Lower leg skin (tissue), 3 donors: ENCODE measurements at regions not wholly inside any gene's neighbourhood (a gene's known extent, or its start where the extent isn't known, plus 50 kb on each side); places are given as distances from the start of the nearest gene placed in this dataset.

ENCODE experiments used
- POLR2A ChIP-seq, 2 donors: fragments of 450-650 bp; IDR thresholded peaks; one replicate each; pipeline ENCODE4 v1.6.1; 2016 to 2017; ENCODE audit warnings: antibody characterized with exemption in 2 of 2, mild to moderate bottlenecking in 1 of 2, moderate library complexity in 1 of 2
- TF ChIP-seq, protein P1 (sequence below), 3 donors: fragments of 450-650 bp; IDR thresholded peaks; one replicate each; pipeline ENCODE4 v1.5.1; 2016; ENCODE audit warnings: antibody characterized with exemption in 3 of 3, mild to moderate bottlenecking in 3 of 3, moderate library complexity in 2 of 3

DNA sequence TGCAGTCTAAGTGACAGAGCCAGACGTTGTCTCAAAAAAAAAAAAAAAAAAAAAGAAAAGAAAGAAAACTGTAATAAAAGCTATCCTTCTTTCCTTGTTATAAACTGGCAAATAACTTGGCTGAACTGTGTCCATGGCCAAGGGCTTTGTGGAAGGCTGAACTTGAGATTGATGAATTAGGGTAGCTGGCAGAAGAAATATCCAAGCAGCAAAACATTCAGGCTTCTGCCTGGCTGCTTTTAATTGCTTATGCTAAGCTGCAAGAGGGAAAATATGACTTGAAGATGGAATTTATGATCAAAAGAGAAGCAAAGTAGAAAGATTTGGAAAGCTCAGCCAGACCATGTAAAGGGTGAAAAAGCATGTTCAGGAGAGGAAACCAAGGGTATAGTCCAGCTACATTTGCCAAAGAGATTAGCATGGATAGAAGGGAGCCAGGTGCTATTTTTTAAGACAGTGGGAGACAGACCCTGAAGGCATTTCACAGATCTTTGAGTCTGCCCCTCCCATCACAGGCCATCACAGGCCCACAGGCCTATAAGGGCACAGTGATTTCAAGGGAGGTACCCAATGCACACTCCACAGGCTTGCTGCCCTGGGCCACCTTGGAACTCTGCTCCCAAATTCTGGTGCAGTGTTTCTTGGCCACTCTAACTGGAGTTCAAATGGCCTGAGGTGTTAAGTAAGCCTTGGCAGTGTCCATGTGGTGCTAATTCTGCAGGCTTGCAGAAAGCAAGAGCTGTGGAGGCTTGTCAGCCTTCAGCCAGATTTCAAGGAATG is 226.0 kb downstream of the AEBP2 start:
- TF ChIP-seq, protein P1, sequence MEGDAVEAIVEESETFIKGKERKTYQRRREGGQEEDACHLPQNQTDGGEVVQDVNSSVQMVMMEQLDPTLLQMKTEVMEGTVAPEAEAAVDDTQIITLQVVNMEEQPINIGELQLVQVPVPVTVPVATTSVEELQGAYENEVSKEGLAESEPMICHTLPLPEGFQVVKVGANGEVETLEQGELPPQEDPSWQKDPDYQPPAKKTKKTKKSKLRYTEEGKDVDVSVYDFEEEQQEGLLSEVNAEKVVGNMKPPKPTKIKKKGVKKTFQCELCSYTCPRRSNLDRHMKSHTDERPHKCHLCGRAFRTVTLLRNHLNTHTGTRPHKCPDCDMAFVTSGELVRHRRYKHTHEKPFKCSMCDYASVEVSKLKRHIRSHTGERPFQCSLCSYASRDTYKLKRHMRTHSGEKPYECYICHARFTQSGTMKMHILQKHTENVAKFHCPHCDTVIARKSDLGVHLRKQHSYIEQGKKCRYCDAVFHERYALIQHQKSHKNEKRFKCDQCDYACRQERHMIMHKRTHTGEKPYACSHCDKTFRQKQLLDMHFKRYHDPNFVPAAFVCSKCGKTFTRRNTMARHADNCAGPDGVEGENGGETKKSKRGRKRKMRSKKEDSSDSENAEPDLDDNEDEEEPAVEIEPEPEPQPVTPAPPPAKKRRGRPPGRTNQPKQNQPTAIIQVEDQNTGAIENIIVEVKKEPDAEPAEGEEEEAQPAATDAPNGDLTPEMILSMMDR (IDR thresholded peaks at IDR 0.05), result no peak
- no peak for TF ChIP-seq POLR2A (IDR thresholded peaks at IDR 0.05)
